ENCODE measurements at regions not wholly inside any gene's neighbourhood (a gene's known extent, or its start where the extent isn't known, plus 50 kb on each side); places are given as distances from the start of the nearest gene placed in this dataset.
"Not testable (repeated sequence)": the region's sequence is repeated elsewhere in the genome, so short reads cannot be mapped to it uniquely, and the experiment has no call there.

GRCh38 chr7:156511426-156511825, 129.1 kb upstream of the RNF32 start:
- DNase-seq: no peak

GRCh38 chr7:156510966-156511365, 129.6 kb upstream of the RNF32 start:
- DNase-seq: no peak

GRCh38 chr7:156509216-156509615, 131.4 kb upstream of the RNF32 start:
- DNase-seq: no peak

GRCh38 chr7:156505876-156506275, 134.7 kb upstream of the RNF32 start:
- DNase-seq: no peak

GRCh38 chr7:156504687-156505545, 135.7 kb upstream of the RNF32 start:
- no peak for DNase-seq

GRCh38 chr7:156504006-156504405, 136.6 kb upstream of the RNF32 start:
- no peak for DNase-seq

- no peak for DNase-seq
These were observed 137.4 kb upstream of the RNF32 start for GRCh38 chr7:156503196-156503595.

- DNase-seq: not testable (repeated sequence)
These were observed 138.8 kb upstream of the RNF32 start for GRCh38 chr7:156501815-156502214.

GRCh38 chr7:156499247-156499881, 141.2 kb upstream of the RNF32 start:
- DNase-seq: no peak

- no peak for DNase-seq
These were observed 142.6 kb upstream of the RNF32 start for GRCh38 chr7:156497776-156498509.

- DNase-seq: no peak
These were observed 143.7 kb upstream of the RNF32 start for GRCh38 chr7:156496865-156497264.

GRCh38 chr7:156496363-156496769, 144.2 kb upstream of the RNF32 start:
- DNase-seq: no peak

GRCh38 chr7:156494960-156495359, 145.6 kb upstream of the RNF32 start:
- DNase-seq: no peak

GRCh38 chr7:156493942-156494341, 146.6 kb upstream of the RNF32 start:
- DNase-seq: no peak

- no peak for DNase-seq
These were observed 148.4 kb upstream of the RNF32 start for GRCh38 chr7:156492170-156492569.

- no peak for DNase-seq
These were observed 149.1 kb upstream of the RNF32 start for GRCh38 chr7:156491435-156491834.

GRCh38 chr7:156490021-156490800, 150.4 kb upstream of the RNF32 start:
- DNase-seq: no peak

GRCh38 chr7:156487811-156488533, 152.6 kb upstream of the RNF32 start:
- no peak for DNase-seq

GRCh38 chr7:156480671-156481070, 159.9 kb upstream of the RNF32 start:
- no peak for DNase-seq

- no peak for DNase-seq
These were observed 161.0 kb upstream of the RNF32 start for GRCh38 chr7:156479596-156479995.

GRCh38 chr7:156478486-156478885, 162.1 kb upstream of the RNF32 start:
- no peak for DNase-seq

- DNase-seq: no peak
These were observed 164.9 kb upstream of the RNF32 start for GRCh38 chr7:156475666-156476065.
